ENCODE measurements at regions not wholly inside any gene's neighbourhood (a gene's known extent, or its start where the extent isn't known, plus 50 kb on each side); places are given as distances from the start of the nearest gene placed in this dataset.

GRCh38 chr2:182638667-182639066 lies 77.4 kb upstream of the DNAJC10 start:
- H3K4me2 ChIP-seq (ENCODE audit: low read depth, low read length, poor library complexity, severe bottlenecking): no peak overlapping the region
- TF ChIP-seq CTCF (conservative IDR thresholded peaks at IDR 0.05; ENCODE audit: low read length) (no peak), EZH2phosphoT487 (IDR thresholded peaks at IDR 0.05; ENCODE audit: borderline replicate concordance) (no peak)
- no peaks in the 10 kb centered on the region for H4K20me1 ChIP-seq (ENCODE audit: insufficient read depth, low read length, poor library complexity, severe bottlenecking)
- no peaks in the 10 kb centered on the region for H3K9me2 ChIP-seq (replicated peaks; ENCODE audit: low read depth, low read length)
- H3K27me3 ChIP-seq (ENCODE audit: insufficient read depth, low read length, poor library complexity, severe bottlenecking): no peaks in the 10 kb centered on the region
- no peak overlapping the region for H3K9ac ChIP-seq (ENCODE audit: low read depth, low read length, poor library complexity, severe bottlenecking)
- no peaks in the 10 kb centered on the region for H3K36me3 ChIP-seq (ENCODE audit: insufficient read depth, low read length)
- H3F3A ChIP-seq (ENCODE audit: low read depth): no peaks in the 10 kb centered on the region
- H2AFZ ChIP-seq (ENCODE audit: low read length): peak overlapping the region; percentile 26; the same call in 1 of the 2 replicates
- no peaks in the 10 kb centered on the region for H3K9me3 ChIP-seq (ENCODE audit: insufficient read depth, low read depth, low read length)
- no peaks in the 10 kb centered on the region for H3K4me1 ChIP-seq (ENCODE audit: insufficient read depth, low read length, poor library complexity, severe bottlenecking)
- H3K79me2 ChIP-seq (ENCODE audit: insufficient read depth, low read length): no peaks in the 10 kb centered on the region
- H3K4me3 ChIP-seq (ENCODE audit: low read length, poor library complexity, severe bottlenecking): no peak overlapping the region

- Histone ChIP-seq H3K9me2 (replicated peaks; ENCODE audit: low read depth, low read length) (no peaks in the 10 kb centered on the region), H4K20me1 (ENCODE audit: insufficient read depth, low read length, poor library complexity, severe bottlenecking) (no peaks in the 10 kb centered on the region), H3K9me3 (ENCODE audit: insufficient read depth, low read depth, low read length) (no peaks in the 10 kb centered on the region), H3K79me2 (ENCODE audit: insufficient read depth, low read length) (no peaks in the 10 kb centered on the region), H3K36me3 (ENCODE audit: insufficient read depth, low read length) (no peaks in the 10 kb centered on the region), H3K4me1 (ENCODE audit: insufficient read depth, low read length, poor library complexity, severe bottlenecking) (no peaks in the 10 kb centered on the region), H3K9ac (ENCODE audit: low read depth, low read length, poor library complexity, severe bottlenecking) (no peak overlapping the region), H3K27me3 (ENCODE audit: insufficient read depth, low read length, poor library complexity, severe bottlenecking) (no peaks in the 10 kb centered on the region), H3K4me2 (ENCODE audit: low read depth, low read length, poor library complexity, severe bottlenecking) (no peak overlapping the region), H3F3A (ENCODE audit: low read depth) (no peaks in the 10 kb centered on the region), H2AFZ (ENCODE audit: low read length) (no peak overlapping the region), H3K4me3 (ENCODE audit: low read length, poor library complexity, severe bottlenecking) (no peak overlapping the region)
- TF ChIP-seq CTCF (conservative IDR thresholded peaks at IDR 0.05; ENCODE audit: low read length) (no peak), EZH2phosphoT487 (IDR thresholded peaks at IDR 0.05; ENCODE audit: borderline replicate concordance) (no peak)
Observed at GRCh38 chr2:182639971-182640370, 76.1 kb upstream of the DNAJC10 start.

GRCh38 chr2:182642328-182642727 lies 73.7 kb upstream of the DNAJC10 start:
- TF ChIP-seq EZH2phosphoT487 (IDR thresholded peaks at IDR 0.05; ENCODE audit: borderline replicate concordance): no peak
- no peak overlapping the region for H3K9ac ChIP-seq (ENCODE audit: low read depth, low read length, poor library complexity, severe bottlenecking)
- no peak overlapping the region for H3K4me2 ChIP-seq (ENCODE audit: low read depth, low read length, poor library complexity, severe bottlenecking)
- no peaks in the 10 kb centered on the region for H4K20me1 ChIP-seq (ENCODE audit: insufficient read depth, low read length, poor library complexity, severe bottlenecking)
- H3K4me1 ChIP-seq (ENCODE audit: insufficient read depth, low read length, poor library complexity, severe bottlenecking): no peaks in the 10 kb centered on the region
- no peaks in the 10 kb centered on the region for H3K79me2 ChIP-seq (ENCODE audit: insufficient read depth, low read length)
- H3K9me2 ChIP-seq (replicated peaks; ENCODE audit: low read depth, low read length): no peaks in the 10 kb centered on the region
- peak overlapping the region; percentile 47 for H2AFZ ChIP-seq (ENCODE audit: low read length)
- no peaks in the 10 kb centered on the region for H3F3A ChIP-seq (ENCODE audit: low read depth)
- no peak overlapping the region for H3K4me3 ChIP-seq (ENCODE audit: low read length, poor library complexity, severe bottlenecking)
- H3K27me3 ChIP-seq (ENCODE audit: insufficient read depth, low read length, poor library complexity, severe bottlenecking): no peaks in the 10 kb centered on the region
- H3K9me3 ChIP-seq (ENCODE audit: insufficient read depth, low read depth, low read length): no peaks in the 10 kb centered on the region
- H3K36me3 ChIP-seq (ENCODE audit: insufficient read depth, low read length): no peaks in the 10 kb centered on the region

- H3K79me2 ChIP-seq (ENCODE audit: insufficient read depth, low read length): no peaks in the 10 kb centered on the region
- no peaks in the 10 kb centered on the region for H3K4me1 ChIP-seq (ENCODE audit: insufficient read depth, low read length, poor library complexity, severe bottlenecking)
- no peaks in the 10 kb centered on the region for H4K20me1 ChIP-seq (ENCODE audit: insufficient read depth, low read length, poor library complexity, severe bottlenecking)
- H3K4me2 ChIP-seq (ENCODE audit: low read depth, low read length, poor library complexity, severe bottlenecking): no peak overlapping the region
- no peak overlapping the region for H3K9ac ChIP-seq (ENCODE audit: low read depth, low read length, poor library complexity, severe bottlenecking)
- H3K27me3 ChIP-seq (ENCODE audit: insufficient read depth, low read length, poor library complexity, severe bottlenecking): no peaks in the 10 kb centered on the region
- H3K9me3 ChIP-seq (ENCODE audit: insufficient read depth, low read depth, low read length): no peaks in the 10 kb centered on the region
- H3F3A ChIP-seq (ENCODE audit: low read depth): no peaks in the 10 kb centered on the region
- no peak overlapping the region for H2AFZ ChIP-seq (ENCODE audit: low read length)
- H3K9me2 ChIP-seq (replicated peaks; ENCODE audit: low read depth, low read length): no peaks in the 10 kb centered on the region
- TF ChIP-seq CTCF (conservative IDR thresholded peaks at IDR 0.05; ENCODE audit: low read length) (no peak), EZH2phosphoT487 (IDR thresholded peaks at IDR 0.05; ENCODE audit: borderline replicate concordance) (no peak)
- H3K36me3 ChIP-seq (ENCODE audit: insufficient read depth, low read length): no peaks in the 10 kb centered on the region
- no peak overlapping the region for H3K4me3 ChIP-seq (ENCODE audit: low read length, poor library complexity, severe bottlenecking)
Observed at GRCh38 chr2:182646763-182647498, 69.1 kb upstream of the DNAJC10 start.
